ENCODE measurements at regions not wholly inside any gene's neighbourhood (a gene's known extent, or its start where the extent isn't known, plus 50 kb on each side); places are given as distances from the start of the nearest gene placed in this dataset.

DNA sequence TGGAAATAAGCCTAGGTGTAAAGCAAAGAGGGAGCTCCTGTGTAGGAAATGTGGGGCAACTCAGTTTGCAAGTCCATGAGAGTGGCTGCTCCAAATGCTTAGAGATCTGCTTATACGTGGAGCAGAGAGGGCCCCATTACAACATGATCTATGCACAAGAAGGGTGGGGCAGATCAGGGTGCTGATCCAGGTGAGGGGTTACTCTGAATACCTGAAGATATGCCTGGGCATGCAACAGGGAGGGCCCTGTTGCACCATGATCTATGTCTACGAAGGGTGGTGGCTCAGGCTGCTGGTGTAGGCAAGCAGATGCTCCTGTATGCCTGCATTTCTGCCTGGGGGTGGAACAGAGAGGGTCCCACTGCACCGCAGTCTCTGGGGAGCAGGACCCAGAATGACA is 1121.2 kb downstream of the RAPGEF2 start:
- TF ChIP-seq POLR2AphosphoS5 (IDR thresholded peaks at IDR 0.05): no peak
- no peak for TF ChIP-seq EP300 (IDR thresholded peaks at IDR 0.05)
- TF ChIP-seq, protein P1, sequence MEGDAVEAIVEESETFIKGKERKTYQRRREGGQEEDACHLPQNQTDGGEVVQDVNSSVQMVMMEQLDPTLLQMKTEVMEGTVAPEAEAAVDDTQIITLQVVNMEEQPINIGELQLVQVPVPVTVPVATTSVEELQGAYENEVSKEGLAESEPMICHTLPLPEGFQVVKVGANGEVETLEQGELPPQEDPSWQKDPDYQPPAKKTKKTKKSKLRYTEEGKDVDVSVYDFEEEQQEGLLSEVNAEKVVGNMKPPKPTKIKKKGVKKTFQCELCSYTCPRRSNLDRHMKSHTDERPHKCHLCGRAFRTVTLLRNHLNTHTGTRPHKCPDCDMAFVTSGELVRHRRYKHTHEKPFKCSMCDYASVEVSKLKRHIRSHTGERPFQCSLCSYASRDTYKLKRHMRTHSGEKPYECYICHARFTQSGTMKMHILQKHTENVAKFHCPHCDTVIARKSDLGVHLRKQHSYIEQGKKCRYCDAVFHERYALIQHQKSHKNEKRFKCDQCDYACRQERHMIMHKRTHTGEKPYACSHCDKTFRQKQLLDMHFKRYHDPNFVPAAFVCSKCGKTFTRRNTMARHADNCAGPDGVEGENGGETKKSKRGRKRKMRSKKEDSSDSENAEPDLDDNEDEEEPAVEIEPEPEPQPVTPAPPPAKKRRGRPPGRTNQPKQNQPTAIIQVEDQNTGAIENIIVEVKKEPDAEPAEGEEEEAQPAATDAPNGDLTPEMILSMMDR (IDR thresholded peaks at IDR 0.05): no peak
- TF ChIP-seq POLR2A (IDR thresholded peaks at IDR 0.05; ENCODE audit: low read depth): no peak
- H3K9me3 ChIP-seq: peaks cover 0 to 15% (median 7%) of the 10 kb centered on the region in 4 donors
- H3K36me3 ChIP-seq: no peaks in the 10 kb centered on the region
- DNase-seq (ENCODE audit: extremely low spot score): no peak
- H3K4me3 ChIP-seq: no peak overlapping the region
- H3K27me3 ChIP-seq: no peaks in the 10 kb centered on the region
- 100% methylated on average over 1 of the region's 3 CpGs for WGBS
- intact Hi-C loops (cut with DNase I): no loop called here
- H3K27ac ChIP-seq (replicated peaks in 1 of 4): no peak overlapping the region
- no peaks in the 10 kb centered on the region for H3K4me1 ChIP-seq

- WGBS: 74% methylated on average over 3 of the region's 3 CpGs
Observed at GRCh38 chr4:160233141-160233540, 1130.3 kb downstream of the RAPGEF2 start.

DNA sequence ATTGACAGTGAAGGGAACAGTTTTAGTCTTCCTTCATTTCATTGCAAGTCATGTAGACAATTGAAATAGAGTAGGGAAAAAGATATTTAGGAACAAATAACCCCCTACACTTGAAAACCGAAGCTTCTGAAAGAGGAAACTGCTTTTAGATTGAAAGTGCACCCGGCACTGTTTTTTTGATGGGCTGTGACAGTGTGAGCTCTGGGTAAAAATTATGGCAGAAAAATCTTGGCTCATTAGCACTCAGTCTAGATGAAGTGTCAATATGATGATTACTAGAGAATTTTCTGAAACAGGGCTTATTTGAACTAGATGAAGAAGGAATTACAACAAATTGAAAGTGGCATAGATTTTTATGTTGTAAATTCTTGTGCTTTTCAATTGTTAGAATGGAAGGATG is 1132.4 kb downstream of the RAPGEF2 start:
- Histone ChIP-seq H3K9me3 (no peaks in the 10 kb centered on the region), H3K36me3 (no peaks in the 10 kb centered on the region), H3K27ac (replicated peaks in 1 of 4) (no peak overlapping the region), H3K27me3 (no peaks in the 10 kb centered on the region), H3K4me3 (no peak overlapping the region), H3K4me1 (no peaks in the 10 kb centered on the region)
- TF ChIP-seq POLR2A (IDR thresholded peaks at IDR 0.05; ENCODE audit: low read depth) (no peak), POLR2AphosphoS5 (IDR thresholded peaks at IDR 0.05) (no peak), EP300 (IDR thresholded peaks at IDR 0.05) (no peak)
- TF ChIP-seq, protein P1 (IDR thresholded peaks at IDR 0.05): no peak
- DNase-seq (ENCODE audit: extremely low spot score): no peak
- 63% methylated on average over 2 of the region's 2 CpGs for WGBS
- intact Hi-C loops (cut with DNase I): no loop called here

More at GRCh38 chr4:160233141-160233540, 1130.3 kb downstream of the RAPGEF2 start:
- TF ChIP-seq EP300 (IDR thresholded peaks at IDR 0.05) (no peak), POLR2A (IDR thresholded peaks at IDR 0.05; ENCODE audit: low read depth) (no peak), POLR2AphosphoS5 (IDR thresholded peaks at IDR 0.05) (no peak)
- TF ChIP-seq, protein P1 (IDR thresholded peaks at IDR 0.05): no peak
- Histone ChIP-seq H3K4me3 (no peak overlapping the region), H3K27me3 (no peaks in the 10 kb centered on the region), H3K36me3 (no peaks in the 10 kb centered on the region), H3K4me1 (no peaks in the 10 kb centered on the region), H3K27ac (replicated peaks in 1 of 4) (no peak overlapping the region), H3K9me3 (no peaks in the 10 kb centered on the region)
- DNase-seq (ENCODE audit: extremely low spot score): no peak
- intact Hi-C loops (cut with DNase I): no loop called here

DNA sequence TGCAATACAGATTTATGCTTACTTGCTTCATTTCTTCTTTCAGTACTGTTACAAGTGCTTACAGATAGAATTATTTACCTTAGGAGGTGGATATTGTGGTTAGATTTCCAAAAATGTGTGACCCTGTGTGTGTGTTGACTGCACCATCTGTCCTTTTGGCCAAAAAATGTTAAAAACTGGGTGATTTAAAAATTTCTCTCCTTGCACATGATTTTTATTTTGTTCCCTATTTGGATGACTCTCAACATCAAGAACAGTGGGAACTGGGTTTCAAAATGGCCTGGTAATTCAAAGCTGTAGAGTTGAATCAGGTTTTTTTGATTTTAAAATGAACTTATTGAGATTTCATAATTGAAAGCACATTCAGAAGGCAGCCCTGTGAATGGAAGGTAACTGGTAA is 1132.9 kb downstream of the RAPGEF2 start:
- TF ChIP-seq POLR2A (IDR thresholded peaks at IDR 0.05; ENCODE audit: low read depth): no peak

DNA sequence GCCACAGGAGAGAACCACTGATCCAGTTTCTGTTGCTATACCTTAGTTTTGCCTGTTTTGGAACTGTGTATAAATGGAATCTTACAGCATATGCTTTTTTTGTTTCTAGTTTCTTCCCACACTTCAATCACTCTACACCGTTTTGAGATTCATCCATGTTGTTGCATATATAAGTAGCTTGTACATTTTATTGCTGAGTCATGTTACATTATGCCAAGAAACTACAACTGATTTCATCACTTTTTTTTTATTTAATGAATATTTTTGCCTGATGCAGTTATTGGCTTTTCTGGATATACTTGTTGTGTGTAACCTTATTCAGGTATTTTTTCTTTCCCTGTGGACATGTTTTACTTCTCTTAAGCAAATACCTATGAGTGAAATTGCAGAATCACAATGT is 1135.9 kb downstream of the RAPGEF2 start:
- H3K9me3 ChIP-seq: no peaks in the 10 kb centered on the region
- no peaks in the 10 kb centered on the region for H3K36me3 ChIP-seq
- TF ChIP-seq POLR2A (IDR thresholded peaks at IDR 0.05; ENCODE audit: low read depth) (no peak), EP300 (IDR thresholded peaks at IDR 0.05) (no peak), POLR2AphosphoS5 (IDR thresholded peaks at IDR 0.05) (no peak)
- TF ChIP-seq, protein P1 (IDR thresholded peaks at IDR 0.05): no peak
- no peaks in the 10 kb centered on the region for H3K27me3 ChIP-seq
- H3K4me3 ChIP-seq: no peak overlapping the region
- H3K4me1 ChIP-seq: no peaks in the 10 kb centered on the region
- H3K27ac ChIP-seq (replicated peaks in 1 of 4): no peak overlapping the region
- WGBS: 77% methylated on average over 1 of the region's 1 CpG
- intact Hi-C loops (cut with DNase I): no loop called here
- DNase-seq (ENCODE audit: extremely low spot score): no peak

More for the DNA sequence above, 1132.9 kb downstream of the RAPGEF2 start:
- H3K4me3 ChIP-seq: no peak overlapping the region
- DNase-seq (ENCODE audit: extremely low spot score): no peak
- no peak overlapping the region for H3K27ac ChIP-seq (replicated peaks in 1 of 4)
- no peaks in the 10 kb centered on the region for H3K36me3 ChIP-seq
- H3K4me1 ChIP-seq: no peaks in the 10 kb centered on the region
- intact Hi-C loops (cut with DNase I): no loop called here
- H3K9me3 ChIP-seq: no peaks in the 10 kb centered on the region
- no peaks in the 10 kb centered on the region for H3K27me3 ChIP-seq

Measured in esophagus muscularis mucosa (tissue), 4 donors.